Cardiac fibroblast (primary cell): ENCODE measurements at regions not wholly inside any gene's neighbourhood (a gene's known extent, or its start where the extent isn't known, plus 50 kb on each side); places are given as distances from the start of the nearest gene placed in this dataset.

ENCODE experiments used
- DNase-seq, 2 donors: peaks; one replicate each; pipeline versions ENCODE4 v3.0.0 to v3.0.0-alpha.2; 2010; ENCODE audit warnings: low read depth in 2 of 2
- H3K4me3 ChIP-seq, 2 donors: replicated peaks in 1 of 2; 1 replicate in 1 of 2; 2 replicates in 1 of 2; pipeline ENCODE4 v1.5.1; 2011; ENCODE audit warnings: low read depth in 2 of 2, low read length in 2 of 2, mild to moderate bottlenecking in 2 of 2, moderate library complexity in 1 of 2
- CTCF ChIP-seq: IDR thresholded peaks from one replicate; pipeline ENCODE4 v1.5.1; 2011; ENCODE audit warnings: low read depth, mild to moderate bottlenecking, low read length, inconsistent platforms

- no peak overlapping the region for H3K4me3 ChIP-seq
- TF ChIP-seq CTCF, result no peak
- DNase-seq, result no peak
Measured at GRCh38 chr15:98187549-98187948, 227.0 kb downstream of the ARRDC4 start.

GRCh38 chr15:98190914-98191313, 230.4 kb downstream of the ARRDC4 start:
- no peak for DNase-seq
- H3K4me3 ChIP-seq, result no peak overlapping the region
- TF ChIP-seq CTCF, result no peak

- DNase-seq, result no peak
- no peak for TF ChIP-seq CTCF
- H3K4me3 ChIP-seq, result no peak overlapping the region
Measured at GRCh38 chr15:98195796-98196195, 235.3 kb downstream of the ARRDC4 start.

DNA sequence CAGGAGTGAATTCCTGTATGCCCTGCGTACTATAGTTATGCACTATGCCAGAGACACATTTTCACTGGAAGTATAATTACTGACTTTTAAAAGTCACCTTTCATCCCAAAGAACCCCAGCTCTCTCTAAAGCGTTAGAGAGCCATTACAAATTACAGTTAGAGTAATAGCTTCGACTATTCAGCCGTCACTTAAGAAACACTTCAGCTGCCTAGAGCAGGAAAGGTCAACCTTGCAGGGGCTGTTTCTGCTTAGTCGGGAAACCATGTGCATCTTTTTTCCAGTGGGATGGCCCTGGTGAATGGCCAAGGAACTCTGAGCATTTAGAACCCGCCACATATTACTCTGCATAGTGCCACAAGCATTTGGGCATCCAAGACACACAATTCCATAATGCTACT, 235.9 kb downstream of the ARRDC4 start:
- H3K4me3 ChIP-seq, result no peak overlapping the region
- no peak for DNase-seq
- TF ChIP-seq CTCF, result no peak

DNA sequence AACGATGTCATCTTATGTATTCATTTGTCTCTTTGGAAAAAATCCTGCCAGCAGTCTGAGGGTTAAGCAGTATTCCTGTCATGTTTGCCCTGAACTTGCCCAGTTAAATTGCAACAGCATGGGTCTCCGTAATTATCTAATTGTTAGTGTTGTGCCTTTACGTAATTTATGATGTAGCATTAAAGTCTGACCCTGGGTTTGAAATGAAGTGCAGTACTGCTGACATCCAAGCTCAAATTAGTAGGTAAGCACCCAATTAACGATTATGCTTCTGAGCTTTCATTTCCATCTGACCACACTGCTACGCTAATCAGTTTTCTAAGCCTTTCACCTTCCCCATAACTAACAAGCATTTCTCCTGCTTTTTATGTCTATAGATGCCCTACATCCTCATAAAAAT, 241.8 kb downstream of the ARRDC4 start:
- DNase-seq, result no peak
- H3K4me3 ChIP-seq, result no peak overlapping the region

DNA sequence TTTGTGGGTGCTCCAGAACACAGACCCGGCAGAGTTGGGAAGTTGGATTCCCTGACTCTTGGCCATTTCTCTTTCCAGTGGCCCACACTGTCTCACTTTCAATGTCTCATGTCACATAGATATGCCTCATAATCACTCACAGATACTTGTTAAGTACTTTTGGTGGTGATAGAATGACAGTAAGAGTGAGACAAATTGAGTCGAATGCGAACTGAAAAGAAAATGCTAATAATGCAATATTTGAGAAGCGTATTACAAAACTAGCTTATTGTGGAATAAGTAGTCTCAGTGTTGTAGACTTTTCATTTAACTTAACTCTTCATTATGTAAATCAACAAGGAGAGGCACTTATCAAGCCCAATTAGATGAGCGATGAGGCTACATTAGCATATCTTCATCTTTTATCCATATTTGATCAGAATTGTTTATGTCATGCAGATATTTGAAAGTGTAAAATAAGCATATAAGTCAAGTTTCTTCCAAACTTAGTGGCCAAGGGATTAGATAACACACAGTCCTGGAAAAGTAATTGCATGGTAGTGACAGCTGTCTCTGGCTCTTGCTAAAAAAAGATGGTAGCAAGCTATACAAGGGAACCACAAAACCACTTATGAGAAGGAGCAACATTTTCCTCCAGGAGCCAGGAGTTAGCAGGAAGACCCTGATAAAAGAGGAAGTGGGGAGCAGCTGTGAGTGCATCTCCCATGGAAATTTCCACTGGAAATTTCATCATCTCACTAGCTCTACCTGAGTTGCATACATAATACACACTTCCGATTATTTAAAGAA, 243.6 kb downstream of the ARRDC4 start:
- no peak for TF ChIP-seq CTCF
- no peak overlapping the region for H3K4me3 ChIP-seq
- DNase-seq, result no peak

More for the DNA sequence above, 241.8 kb downstream of the ARRDC4 start:
- no peak for TF ChIP-seq CTCF

- no peak overlapping the region for H3K4me3 ChIP-seq
- no peak for DNase-seq
- TF ChIP-seq CTCF, result no peak
Measured at GRCh38 chr15:98207928-98208327, 247.4 kb downstream of the ARRDC4 start.
